GM18508 (cell line): ENCODE measurements at regions not wholly inside any gene's neighbourhood (a gene's known extent, or its start where the extent isn't known, plus 50 kb on each side); places are given as distances from the start of the nearest gene placed in this dataset.
"Not testable (repeated sequence)": the region's sequence is repeated elsewhere in the genome, so short reads cannot be mapped to it uniquely, and the experiment has no call there.

ENCODE experiments used
- ATAC-seq: cut with Tn5 transposase; IDR thresholded peaks from one replicate; pipeline ENCODE4 v1.9.1; 2021; ENCODE audit warnings: moderate number of reproducible peaks; ENCODE audit not compliant: insufficient read depth, unreplicated experiment

DNA sequence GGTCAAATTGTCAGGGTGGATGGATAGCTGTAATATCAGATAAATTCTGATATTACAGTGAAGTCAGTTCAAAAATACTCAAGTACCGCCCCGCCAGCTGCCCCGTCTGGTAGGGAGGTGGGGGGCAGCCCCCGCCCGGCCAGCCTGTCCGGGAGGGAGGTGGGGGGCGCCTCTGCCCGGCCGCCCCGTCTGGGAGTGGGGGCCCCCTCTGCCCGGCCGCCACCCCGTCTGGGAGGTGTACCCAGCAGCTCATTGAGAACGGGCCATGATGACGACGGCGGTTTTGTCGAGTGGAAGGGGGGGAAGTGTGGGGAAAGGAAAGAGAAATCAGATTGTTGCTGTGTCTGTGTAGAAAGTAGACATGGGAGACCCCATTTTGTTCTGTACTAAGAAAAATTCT, 175.8 kb upstream of the LMCD1 start:
- ATAC-seq: not testable (repeated sequence)

DNA sequence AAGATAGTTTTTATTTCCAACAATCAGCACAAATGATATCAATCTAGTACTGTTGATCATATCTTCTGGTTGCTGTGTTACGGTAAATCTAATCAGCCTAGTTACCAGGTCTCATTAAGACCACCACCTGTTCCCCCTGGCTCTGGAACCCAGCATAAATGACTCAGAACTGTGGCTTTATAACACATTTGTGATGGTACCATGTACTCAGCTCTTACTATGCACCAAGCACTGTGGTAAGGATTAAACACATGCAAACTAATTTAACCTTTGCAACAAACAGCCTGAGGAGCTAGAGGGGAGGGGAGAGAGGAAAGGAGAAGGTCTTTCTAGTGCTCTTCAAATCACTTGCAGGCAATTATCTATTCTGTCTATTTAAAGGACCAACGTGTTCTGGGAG, 173.9 kb upstream of the LMCD1 start:
- ATAC-seq: no peak

DNA sequence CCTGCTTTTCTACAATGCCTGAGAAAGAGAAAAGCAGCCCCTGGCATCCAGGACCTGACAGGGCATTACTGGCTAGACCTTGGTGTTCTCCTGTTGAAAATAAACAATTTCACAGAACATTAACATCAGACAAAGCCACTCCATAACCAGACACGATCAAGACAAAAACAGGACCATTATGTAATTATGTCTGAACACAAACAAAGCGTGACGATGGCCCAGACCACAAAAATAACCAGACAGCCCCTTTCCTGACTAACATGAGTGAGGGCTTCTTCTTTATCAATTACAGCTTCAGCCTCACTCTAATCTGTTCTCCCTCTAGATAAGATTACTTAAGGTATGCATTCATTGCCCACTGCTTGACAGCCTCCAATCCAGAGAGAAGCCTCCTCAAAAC, 172.7 kb upstream of the LMCD1 start:
- no peak for ATAC-seq

DNA sequence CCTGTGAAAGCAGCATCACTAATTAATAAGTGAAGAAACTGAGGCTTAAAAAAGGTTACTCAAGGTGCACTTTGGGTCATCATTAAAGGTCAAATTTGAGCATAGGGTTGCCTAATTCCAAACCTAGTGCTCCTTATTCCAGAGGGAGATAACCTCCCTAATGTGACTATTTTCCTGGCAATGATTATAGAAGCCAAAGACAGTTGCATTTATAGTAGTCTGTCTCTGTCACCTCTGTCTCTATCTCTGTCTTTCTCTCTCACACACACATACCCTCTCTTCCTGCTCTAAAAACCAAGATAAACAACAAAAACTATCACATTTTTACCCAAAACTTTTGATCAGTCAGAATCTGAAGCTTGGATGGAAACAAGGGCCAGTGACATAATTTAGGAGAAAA, 172.0 kb upstream of the LMCD1 start:
- no peak for ATAC-seq

DNA sequence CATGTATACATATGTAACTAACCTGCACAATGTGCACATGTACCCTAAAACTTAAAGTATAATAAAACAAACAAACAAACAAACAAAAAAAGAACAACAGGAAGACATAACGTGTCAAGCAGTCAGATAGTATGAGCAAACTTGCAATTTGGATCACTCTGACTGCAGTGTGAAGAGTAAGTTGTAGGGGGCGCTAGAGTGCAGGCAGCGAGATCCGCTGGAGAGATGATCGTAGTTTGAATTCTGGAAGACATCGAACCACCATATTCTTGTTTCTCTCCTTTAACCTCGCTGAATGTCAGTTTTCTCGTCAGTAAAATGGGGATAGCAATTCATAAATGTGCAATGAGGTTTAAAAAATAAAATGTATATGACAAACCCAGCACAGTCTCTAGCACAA, 165.2 kb upstream of the LMCD1 start:
- no peak for ATAC-seq

DNA sequence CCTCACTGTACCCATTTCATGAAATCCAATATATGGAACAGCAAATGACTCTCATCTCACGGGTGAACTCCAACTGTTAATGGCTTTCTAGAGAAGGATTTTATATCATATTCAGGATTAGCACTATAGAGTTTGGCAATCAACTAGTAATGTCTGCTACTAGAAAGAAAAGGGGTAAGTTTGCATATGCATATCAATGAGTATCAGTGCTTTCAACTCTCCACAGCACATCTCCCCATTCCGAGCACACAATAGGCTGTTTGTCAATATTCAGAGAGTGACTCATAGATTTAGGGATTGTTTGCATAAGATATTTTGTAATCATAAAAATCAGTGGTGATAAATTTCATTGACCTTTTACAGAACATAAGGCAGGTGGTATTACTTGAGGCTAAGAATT, 163.2 kb upstream of the LMCD1 start:
- no peak for ATAC-seq

DNA sequence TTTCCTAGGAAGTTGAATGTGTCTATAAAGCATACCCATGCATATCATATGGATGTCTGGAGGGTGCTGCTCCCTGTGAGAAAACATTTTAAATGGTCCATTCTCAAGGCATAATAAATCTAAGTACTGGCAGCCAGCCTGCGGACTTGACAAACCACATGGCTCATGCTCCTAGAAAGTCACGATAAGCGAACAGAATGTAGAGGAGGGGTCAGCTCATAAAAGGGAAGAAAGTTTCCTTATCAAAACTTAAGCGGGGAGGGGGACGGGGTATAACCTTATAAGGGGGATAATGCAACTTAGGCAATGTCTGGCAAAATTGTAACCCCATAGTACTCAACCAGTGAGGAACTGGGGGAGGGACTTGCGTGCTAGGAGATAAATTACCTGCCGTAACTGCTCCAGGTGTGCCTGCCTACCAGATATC, 159.8 kb upstream of the LMCD1 start:
- no peak for ATAC-seq

DNA sequence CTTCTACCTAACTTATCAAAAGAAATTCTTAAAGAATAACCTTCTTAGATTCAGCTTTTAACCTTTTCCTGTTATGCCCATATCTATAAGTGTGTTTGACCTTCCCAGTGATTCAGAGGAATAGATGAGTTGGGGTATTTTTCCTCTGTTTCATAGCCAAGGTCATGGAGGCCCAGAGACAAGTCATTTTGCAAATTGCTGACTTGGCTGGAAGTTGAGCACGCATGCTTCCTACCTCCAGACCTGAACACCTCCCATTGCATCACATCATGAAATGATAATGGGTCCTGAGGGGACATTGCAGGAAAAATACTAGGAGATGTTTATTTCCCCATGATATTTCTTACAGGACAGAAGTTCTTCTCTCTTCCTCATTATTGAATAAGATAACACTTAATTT, 158.6 kb upstream of the LMCD1 start:
- no peak for ATAC-seq

DNA sequence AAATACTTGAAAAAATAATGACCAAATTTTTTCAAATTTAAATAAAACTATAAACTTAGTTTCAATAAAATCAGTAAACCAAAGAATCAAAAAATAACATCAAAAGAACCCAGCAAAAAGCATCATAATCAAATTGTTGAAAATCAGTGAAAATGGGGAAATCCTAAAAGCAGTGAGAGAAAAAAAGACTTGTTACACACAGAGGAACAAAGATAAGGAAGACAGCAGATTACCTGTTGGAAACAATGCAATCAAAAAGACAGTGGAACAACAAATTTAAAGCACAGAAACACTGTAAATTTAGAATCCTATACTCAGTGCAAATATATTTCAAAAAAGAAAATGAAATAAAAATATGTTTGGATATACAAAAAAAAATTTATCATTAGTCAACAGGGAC, 156.2 kb upstream of the LMCD1 start:
- no peak for ATAC-seq

DNA sequence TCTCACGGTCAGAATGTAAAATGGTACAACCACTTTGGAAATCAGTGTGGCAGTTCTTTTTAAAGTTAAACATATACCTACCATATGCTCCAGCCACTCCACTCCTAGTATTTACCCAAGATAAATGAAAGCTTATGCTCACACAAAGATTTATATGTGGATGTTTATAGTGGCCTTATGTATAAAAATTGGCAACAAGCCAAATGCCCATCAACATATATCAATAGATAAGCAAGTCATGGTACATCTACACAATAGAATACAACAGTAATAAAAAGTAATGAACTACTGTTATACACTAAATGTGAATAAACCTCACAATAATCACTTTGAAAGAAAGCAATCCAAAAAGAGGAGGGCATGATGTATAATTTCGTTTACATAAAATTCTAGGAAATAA, 153.5 kb upstream of the LMCD1 start:
- ATAC-seq: no peak

DNA sequence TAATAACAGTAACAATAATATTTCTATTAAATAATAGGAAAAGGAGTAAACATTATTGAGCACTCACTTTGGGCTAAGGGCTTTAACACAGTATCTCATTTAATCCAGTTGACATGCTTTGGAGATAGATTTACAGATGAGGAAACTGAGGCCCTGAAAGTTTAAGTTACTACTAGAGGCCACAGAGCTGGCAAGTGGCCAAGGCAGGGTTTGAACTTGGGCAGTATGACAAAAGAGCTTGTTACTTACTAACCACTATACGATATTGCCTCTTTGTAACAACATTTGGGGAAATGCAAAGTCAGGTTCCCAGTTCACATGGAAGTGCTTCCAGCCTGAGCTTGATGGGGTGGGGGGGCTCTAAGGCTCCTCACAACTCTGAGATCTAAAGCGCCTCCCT, 149.1 kb upstream of the LMCD1 start:
- no peak for ATAC-seq

DNA sequence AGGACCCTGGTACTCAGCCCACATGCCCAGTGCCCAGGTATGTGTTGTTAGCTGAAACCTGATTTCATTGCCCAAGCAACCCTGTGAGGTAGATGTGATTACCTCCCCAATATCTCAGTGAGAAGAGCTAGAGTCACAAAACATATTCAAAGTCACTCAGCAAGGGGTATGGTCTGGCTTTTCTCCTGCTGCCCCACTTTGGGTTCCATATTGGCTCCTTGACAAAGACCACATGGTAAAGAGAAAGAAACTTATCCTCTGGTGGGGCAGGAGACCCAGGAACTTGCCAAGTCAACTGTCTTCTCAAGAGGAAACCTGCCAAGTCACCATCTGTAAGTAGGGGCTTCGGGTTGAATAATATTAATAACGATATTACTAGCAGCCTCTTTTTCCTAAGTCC, 148.3 kb upstream of the LMCD1 start:
- no peak for ATAC-seq

DNA sequence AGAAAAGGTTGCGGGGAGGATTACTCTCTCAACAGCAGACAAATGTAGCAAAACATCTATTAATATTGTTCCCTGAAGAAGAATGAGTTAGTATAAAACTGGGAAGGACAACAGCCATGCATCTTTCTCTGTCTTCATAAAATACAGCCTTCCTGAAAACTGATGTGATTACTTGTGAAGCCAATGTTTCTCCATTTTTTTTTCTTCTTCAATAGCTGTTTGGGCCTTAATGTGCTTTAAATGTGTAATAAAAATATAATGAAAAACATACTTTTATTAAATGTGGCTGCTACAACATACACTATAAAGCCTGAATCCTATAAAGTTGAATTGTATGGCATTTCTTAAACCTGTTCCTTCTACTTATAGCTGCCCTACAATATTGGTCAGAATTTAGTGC, 146.3 kb upstream of the LMCD1 start:
- no peak for ATAC-seq

DNA sequence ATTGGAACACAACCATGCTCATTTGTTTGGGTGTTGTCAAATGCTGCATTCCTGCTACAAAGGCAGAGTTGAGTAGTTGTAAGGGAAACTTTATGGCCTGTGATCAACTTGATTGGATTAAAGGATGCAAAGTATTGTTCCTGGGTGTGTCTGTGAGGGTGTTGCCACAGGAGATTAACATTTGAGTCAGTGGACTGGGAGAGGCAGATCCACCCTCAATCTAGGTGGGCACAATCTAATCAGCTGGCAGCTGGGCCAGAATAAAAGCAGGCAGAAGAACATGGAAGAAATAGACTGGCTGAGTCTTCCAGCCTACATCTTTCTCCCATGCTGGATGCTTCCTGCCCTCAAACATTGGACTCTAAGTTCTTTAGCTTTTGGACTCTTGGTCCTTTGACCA, 145.6 kb upstream of the LMCD1 start:
- not testable (repeated sequence) for ATAC-seq

DNA sequence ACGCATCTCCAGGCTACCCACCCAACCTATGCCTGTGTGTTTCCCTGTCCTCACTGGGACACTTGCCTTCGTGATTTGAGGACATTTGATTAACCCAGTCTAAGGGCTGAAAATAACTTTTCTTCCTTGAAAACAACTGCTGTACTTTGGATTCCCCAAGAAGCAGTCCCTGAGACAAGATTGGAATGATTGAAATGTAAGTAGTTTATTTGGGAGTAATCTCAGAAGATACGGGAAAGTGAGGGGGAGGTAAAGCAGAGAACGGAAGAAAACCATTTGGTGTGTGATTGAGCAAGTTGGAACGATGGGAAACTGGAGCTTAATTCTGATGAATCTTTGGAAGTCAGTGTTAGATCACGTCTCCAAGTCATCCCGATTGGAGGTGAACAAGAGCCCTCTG, 143.8 kb upstream of the LMCD1 start:
- no peak for ATAC-seq

DNA sequence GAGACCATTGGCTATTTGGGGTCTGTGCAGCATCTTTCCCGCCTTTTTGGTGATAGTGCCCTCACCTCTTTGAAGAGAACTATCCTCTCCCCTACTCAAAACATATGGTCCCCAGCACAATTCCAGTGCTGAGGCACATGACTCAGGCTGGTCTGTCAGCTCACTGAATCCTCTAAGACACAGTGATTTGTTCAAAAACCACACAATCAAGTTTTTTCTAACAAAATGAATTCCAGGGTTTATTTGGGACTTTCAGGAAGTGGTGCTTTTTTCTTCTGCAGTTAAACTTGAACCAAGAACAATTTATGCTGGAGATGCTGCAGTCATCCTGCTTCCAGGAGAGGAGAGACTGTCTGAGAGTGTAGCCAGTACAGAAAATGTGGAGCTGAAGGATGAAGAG, 142.5 kb upstream of the LMCD1 start:
- no peak for ATAC-seq

DNA sequence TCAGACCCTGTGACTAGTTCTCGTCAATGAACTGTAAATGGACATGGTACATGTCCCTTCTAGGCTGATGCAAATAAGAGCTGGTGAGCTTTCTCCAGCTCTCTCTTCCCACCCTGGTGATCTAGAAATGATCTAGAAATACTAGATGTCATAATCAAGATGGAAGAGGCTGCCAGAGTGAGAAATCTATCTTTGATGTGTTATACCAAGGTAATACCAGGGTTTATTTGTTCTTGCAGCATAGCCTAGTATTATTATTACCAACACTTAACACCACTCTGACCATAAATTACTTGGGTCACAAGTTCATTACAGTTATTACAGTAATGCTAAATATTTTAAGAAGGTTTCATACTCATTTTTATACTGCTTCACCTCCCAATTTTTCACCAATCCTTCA, 138.4 kb upstream of the LMCD1 start:
- no peak for ATAC-seq

DNA sequence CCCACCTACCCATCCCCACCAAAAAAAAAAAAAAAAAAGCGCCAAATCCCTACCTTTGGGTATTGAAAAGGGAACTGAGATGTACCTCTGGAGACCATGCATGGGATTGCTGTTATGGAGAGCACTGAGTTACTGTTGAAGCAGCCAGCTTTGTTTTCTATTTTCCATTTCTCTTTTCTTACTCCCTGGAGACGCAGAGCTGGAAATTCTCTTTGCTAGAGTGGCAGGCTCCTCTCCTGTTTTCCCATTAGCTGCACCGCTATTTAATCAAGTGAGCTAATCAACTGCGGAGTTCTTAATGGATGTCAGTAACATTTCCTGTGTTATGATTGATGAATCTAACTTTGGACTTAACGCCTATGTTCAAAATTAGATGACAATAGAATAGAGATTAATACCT, 136.1 kb upstream of the LMCD1 start:
- no peak for ATAC-seq

DNA sequence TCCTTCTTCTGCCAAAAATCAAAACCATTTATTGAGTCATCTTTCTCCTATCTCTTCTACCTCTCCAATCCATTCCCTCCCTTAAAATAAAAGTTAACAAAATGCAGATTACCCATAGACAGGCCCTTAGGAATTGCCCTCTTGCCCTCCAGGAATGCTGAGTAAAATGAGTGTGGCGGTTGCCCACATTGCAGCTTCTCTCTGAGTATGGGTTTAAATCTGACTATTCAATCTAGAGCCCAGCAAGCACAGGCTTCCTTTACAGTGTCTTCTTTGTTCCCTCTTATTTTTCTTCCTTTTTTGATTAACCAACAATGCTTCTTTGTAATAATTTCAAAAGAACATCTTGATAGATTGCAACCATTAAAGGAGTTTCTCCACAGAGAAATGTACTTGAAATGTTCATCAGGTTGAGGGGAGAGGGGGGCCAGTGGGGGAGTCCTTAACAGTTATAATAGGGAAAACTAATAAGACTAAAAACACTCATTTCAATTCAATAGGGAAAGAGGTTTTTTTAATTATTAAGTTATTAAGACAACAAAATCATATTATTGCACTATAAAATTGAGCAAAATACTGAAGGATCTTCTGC, 135.3 kb upstream of the LMCD1 start:
- ATAC-seq: no peak

DNA sequence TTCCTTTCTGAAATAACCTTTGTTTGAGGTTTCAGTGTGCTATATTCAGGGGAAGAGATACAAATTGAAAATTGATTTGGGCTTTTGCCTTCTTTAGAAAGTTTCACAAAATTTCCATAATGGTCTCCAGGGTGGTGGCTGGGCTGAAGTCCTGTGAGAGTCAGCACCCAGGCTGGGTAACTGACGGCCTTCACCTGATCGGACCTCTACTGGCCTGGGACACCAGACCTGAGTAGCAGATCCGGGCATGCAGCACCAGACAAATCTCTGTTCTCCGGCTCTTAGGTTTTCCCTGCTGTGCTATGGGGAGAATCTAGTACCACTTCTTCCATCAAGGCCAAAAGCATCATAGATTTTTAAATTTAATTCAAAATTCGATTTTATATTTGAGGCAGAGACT, 133.0 kb upstream of the LMCD1 start:
- no peak for ATAC-seq

DNA sequence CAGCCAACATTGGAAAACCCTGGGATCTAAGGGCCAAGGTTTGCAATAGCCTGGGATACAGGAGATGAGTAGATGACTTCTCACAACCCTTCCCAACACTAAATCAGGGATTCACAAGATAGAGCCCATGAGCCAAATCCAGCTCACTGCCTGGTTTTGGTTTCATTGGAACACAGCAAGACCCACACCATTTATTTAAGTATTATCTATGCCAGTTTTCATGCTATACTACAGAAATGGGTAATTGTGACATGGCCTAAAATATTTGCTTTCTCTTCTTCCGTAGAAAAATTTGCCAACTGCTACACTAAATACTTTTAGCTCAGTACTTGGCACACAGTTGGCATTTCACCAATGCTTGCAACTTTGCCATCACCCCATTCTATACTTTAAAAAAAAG, 132.0 kb upstream of the LMCD1 start:
- ATAC-seq: no peak

DNA sequence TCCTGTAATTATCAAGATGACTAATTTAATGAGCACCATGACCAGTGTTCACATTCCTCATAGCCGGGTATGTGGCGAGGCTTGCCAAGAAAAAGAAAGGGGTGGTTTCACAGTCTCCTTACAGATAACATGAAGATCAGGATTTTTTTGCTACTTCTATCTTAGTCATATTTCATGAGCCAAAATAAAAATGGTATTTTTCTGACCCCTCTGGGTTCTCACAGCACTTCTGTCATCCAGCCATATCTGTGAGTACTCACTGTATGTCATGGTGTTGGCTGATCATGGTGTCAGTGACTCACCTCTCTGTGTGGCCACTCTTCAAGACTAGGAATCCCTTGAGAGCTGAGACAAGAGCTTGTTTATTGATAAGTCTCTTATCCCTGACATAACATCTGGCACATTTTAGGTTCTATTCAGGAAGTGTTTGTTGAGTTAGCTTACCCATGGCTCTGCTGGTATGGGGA, 130.5 kb upstream of the LMCD1 start:
- ATAC-seq: no peak

DNA sequence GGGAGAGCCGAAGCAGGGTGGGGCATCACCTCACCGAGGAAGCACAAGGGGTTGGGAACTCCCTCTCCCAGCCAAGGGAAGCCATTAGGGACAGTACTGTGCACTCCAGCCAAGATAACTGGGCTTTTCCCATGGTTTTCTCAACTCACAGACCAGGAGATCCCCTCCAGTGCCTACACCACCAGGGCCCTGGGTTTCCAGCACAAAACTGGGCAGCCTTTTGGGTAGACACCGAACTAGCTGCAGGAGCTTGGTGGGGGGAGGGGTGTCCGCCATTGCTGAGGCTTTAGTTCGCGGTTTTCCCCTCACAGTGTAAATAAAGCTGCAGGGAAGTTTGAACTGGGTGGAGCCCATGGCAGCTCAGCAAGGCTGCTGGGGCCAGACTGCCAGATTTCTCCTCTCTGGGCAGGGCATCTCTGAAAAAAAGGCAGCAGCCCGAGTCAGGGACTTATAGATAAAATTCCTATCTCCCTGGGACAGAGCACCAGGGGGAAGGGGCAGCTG, 129.6 kb upstream of the LMCD1 start:
- no peak for ATAC-seq
